ENCODE measurements at regions not wholly inside any gene's neighbourhood (a gene's known extent, or its start where the extent isn't known, plus 50 kb on each side); places are given as distances from the start of the nearest gene placed in this dataset.

- no peaks in the 10 kb centered on the region for H3K36me3 Mint-ChIP-seq (ENCODE audit: low read depth, unreplicated experiment)
- no peaks in the 10 kb centered on the region for H3K27me3 ChIP-seq (ENCODE audit: insufficient read depth, low read length)
- H3K4me1 ChIP-seq (ENCODE audit: insufficient read depth, low read length) = no peaks in the 10 kb centered on the region
- no peak overlapping the region for H3K4me2 ChIP-seq (ENCODE audit: low read length)
- H3K79me2 ChIP-seq (ENCODE audit: insufficient read depth, low read length) = no peaks in the 10 kb centered on the region
- FAIRE-seq (no peak), DNase-seq (ENCODE audit: low read depth) (no peak)
- no peak overlapping the region for H3K27ac Mint-ChIP-seq (ENCODE audit: unreplicated experiment)
- no peaks in the 10 kb centered on the region for H3K9me3 Mint-ChIP-seq (ENCODE audit: unreplicated experiment)
- no peak overlapping the region for H2AFZ ChIP-seq (ENCODE audit: low read depth, low read length)
- no peaks in the 10 kb centered on the region for H3K9me3 ChIP-seq (ENCODE audit: insufficient read depth, low read depth, low read length)
- no peak overlapping the region for H3K9ac ChIP-seq (ENCODE audit: low read length)
- TF ChIP-seq EZH2 (IDR thresholded peaks at IDR 0.05; ENCODE audit: insufficient read depth, low read length) (no peak), CTCF (IDR thresholded peaks at IDR 0.05; ENCODE audit: insufficient read depth, low read depth, low read length) (no peak)
- H3K4me3 Mint-ChIP-seq (ENCODE audit: unreplicated experiment) = no peak overlapping the region
- H3K4me1 Mint-ChIP-seq (ENCODE audit: low read depth, unreplicated experiment) = peaks cover 8% of the 10 kb centered on the region
- H3K27me3 Mint-ChIP-seq (ENCODE audit: low read depth, unreplicated experiment) = no peaks in the 10 kb centered on the region
- no peaks in the 10 kb centered on the region for H3K36me3 ChIP-seq (ENCODE audit: insufficient read depth, low read length)
- H3K4me3 ChIP-seq (ENCODE audit: insufficient read depth, low read depth, low read length) = no peak overlapping the region
- no peaks in the 10 kb centered on the region for H4K20me1 ChIP-seq (ENCODE audit: insufficient read depth, low read length)
- H3K27ac ChIP-seq (ENCODE audit: low read depth, low read length) = no peak overlapping the region
These were observed 80.9 kb upstream of the ESRRG start for GRCh38 chr1:216804111-216804510.

- no peaks in the 10 kb centered on the region for H3K4me1 ChIP-seq (ENCODE audit: insufficient read depth, low read length)
- no peak overlapping the region for H3K9ac ChIP-seq (ENCODE audit: low read length)
- Mint-ChIP-seq H3K4me3 (ENCODE audit: unreplicated experiment) (no peak overlapping the region), H3K27me3 (ENCODE audit: low read depth, unreplicated experiment) (peaks cover 5% of the 10 kb centered on the region), H3K36me3 (ENCODE audit: low read depth, unreplicated experiment) (no peaks in the 10 kb centered on the region), H3K27ac (ENCODE audit: unreplicated experiment) (peak overlapping the region; percentile 10), H3K4me1 (ENCODE audit: low read depth, unreplicated experiment) (no peaks in the 10 kb centered on the region), H3K9me3 (ENCODE audit: unreplicated experiment) (no peaks in the 10 kb centered on the region)
- TF ChIP-seq CTCF (IDR thresholded peaks at IDR 0.05; ENCODE audit: insufficient read depth, low read depth, low read length) (no peak), EZH2 (IDR thresholded peaks at IDR 0.05; ENCODE audit: insufficient read depth, low read length) (no peak)
- H4K20me1 ChIP-seq (ENCODE audit: insufficient read depth, low read length) = no peaks in the 10 kb centered on the region
- no peaks in the 10 kb centered on the region for H3K36me3 ChIP-seq (ENCODE audit: insufficient read depth, low read length)
- no peak overlapping the region for H2AFZ ChIP-seq (ENCODE audit: low read depth, low read length)
- no peak overlapping the region for H3K27ac ChIP-seq (ENCODE audit: low read depth, low read length)
- FAIRE-seq (no peak), DNase-seq (ENCODE audit: low read depth) (no peak)
- H3K9me3 ChIP-seq (ENCODE audit: insufficient read depth, low read depth, low read length) = no peaks in the 10 kb centered on the region
- no peaks in the 10 kb centered on the region for H3K79me2 ChIP-seq (ENCODE audit: insufficient read depth, low read length)
- H3K27me3 ChIP-seq (ENCODE audit: insufficient read depth, low read length) = no peaks in the 10 kb centered on the region
- no peak overlapping the region for H3K4me3 ChIP-seq (ENCODE audit: insufficient read depth, low read depth, low read length)
- no peak overlapping the region for H3K4me2 ChIP-seq (ENCODE audit: low read length)
These were observed 71.4 kb upstream of the ESRRG start for GRCh38 chr1:216794586-216794985.

DNA sequence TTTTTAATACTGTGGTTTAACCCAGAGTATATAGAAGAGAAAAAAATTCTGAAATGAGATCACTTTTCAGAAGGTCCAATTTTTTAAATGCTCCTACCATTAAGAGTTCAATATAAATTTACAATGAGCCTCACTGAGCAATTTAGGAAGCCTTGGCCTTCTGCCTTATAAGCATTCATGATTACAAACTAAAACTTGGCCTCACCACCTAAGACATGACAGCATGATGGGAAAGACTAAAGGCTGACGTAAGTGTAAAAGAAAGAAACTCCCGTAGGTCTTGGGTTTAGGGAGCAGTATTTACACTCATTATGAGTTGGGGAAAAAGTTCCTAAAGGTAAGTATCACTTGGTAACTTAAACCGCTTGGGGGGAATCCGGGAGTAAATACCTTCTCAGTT is 70.7 kb upstream of the ESRRG start:
- no peak overlapping the region for H3K4me2 ChIP-seq (ENCODE audit: low read length)
- H3K4me3 Mint-ChIP-seq (ENCODE audit: unreplicated experiment) = no peak overlapping the region
- FAIRE-seq (no peak), DNase-seq (ENCODE audit: low read depth) (no peak)
- H2AFZ ChIP-seq (ENCODE audit: low read depth, low read length) = no peak overlapping the region
- no peaks in the 10 kb centered on the region for H3K36me3 Mint-ChIP-seq (ENCODE audit: low read depth, unreplicated experiment)
- H3K9me3 ChIP-seq (ENCODE audit: insufficient read depth, low read depth, low read length) = no peaks in the 10 kb centered on the region
- H3K27me3 Mint-ChIP-seq (ENCODE audit: low read depth, unreplicated experiment) = peaks cover 5% of the 10 kb centered on the region
- no peaks in the 10 kb centered on the region for H4K20me1 ChIP-seq (ENCODE audit: insufficient read depth, low read length)
- H3K27ac ChIP-seq (ENCODE audit: low read depth, low read length) = no peak overlapping the region
- TF ChIP-seq CTCF (IDR thresholded peaks at IDR 0.05; ENCODE audit: insufficient read depth, low read depth, low read length) (no peak), EZH2 (IDR thresholded peaks at IDR 0.05; ENCODE audit: insufficient read depth, low read length) (no peak)
- H3K4me1 ChIP-seq (ENCODE audit: insufficient read depth, low read length) = no peaks in the 10 kb centered on the region
- no peak overlapping the region for H3K27ac Mint-ChIP-seq (ENCODE audit: unreplicated experiment)
- no peaks in the 10 kb centered on the region for H3K9me3 Mint-ChIP-seq (ENCODE audit: unreplicated experiment)
- H3K4me1 Mint-ChIP-seq (ENCODE audit: low read depth, unreplicated experiment) = no peaks in the 10 kb centered on the region
- no peaks in the 10 kb centered on the region for H3K36me3 ChIP-seq (ENCODE audit: insufficient read depth, low read length)
- H3K9ac ChIP-seq (ENCODE audit: low read length) = no peak overlapping the region
- H3K4me3 ChIP-seq (ENCODE audit: insufficient read depth, low read depth, low read length) = no peak overlapping the region
- no peaks in the 10 kb centered on the region for H3K79me2 ChIP-seq (ENCODE audit: insufficient read depth, low read length)
- H3K27me3 ChIP-seq (ENCODE audit: insufficient read depth, low read length) = no peaks in the 10 kb centered on the region
